ENCODE measurements at regions not wholly inside any gene's neighbourhood (a gene's known extent, or its start where the extent isn't known, plus 50 kb on each side); places are given as distances from the start of the nearest gene placed in this dataset.
"Not testable (repeated sequence)": the region's sequence is repeated elsewhere in the genome, so short reads cannot be mapped to it uniquely, and the experiment has no call there.

GRCh38 chr14:96713426-96713825 is 83.8 kb upstream of the VRK1 start:
- Histone ChIP-seq H3K4me3 (ENCODE audit: low read depth, low read length) (no peak overlapping the region), H3K9me3 (ENCODE audit: control insufficient read depth, insufficient read depth, low read depth, low read length) (no peaks in the 10 kb centered on the region), H3K36me3 (ENCODE audit: control insufficient read depth in 2 of 2, insufficient read depth in 1 of 2, low read length in 2 of 2) (no peaks in the 10 kb centered on the region), H3K4me1 (ENCODE audit: control insufficient read depth, insufficient read depth, low read length) (no peaks in the 10 kb centered on the region), H3K27ac (ENCODE audit: extremely low read depth, low read depth, low read length) (no peak overlapping the region)
- ChIA-PET POLR2A (no interaction called here), CTCF (interaction anchor here (1.3 kb wide), 1 partner anchor 28 kb away, joined by 3 read pairs; no protein-coding TSS in a partner anchor)
- TF ChIP-seq ZNF596 (tag by site-specific recombination; IDR thresholded peaks at IDR 0.05) (no peak), ZNF785 (tag by site-specific recombination; IDR thresholded peaks at IDR 0.05) (no peak), ZNF302 (tag by site-specific recombination; IDR thresholded peaks at IDR 0.05; ENCODE audit: low read depth) (no peak), GLI4 (tag by site-specific recombination; IDR thresholded peaks at IDR 0.05) (no peak), ZNF658 (tag by site-specific recombination; IDR thresholded peaks at IDR 0.05) (no peak), ZNF561 (tag by site-specific recombination; IDR thresholded peaks at IDR 0.05; ENCODE audit: borderline replicate concordance) (no peak), ZNF391 (tag by site-specific recombination; IDR thresholded peaks at IDR 0.05; ENCODE audit: borderline replicate concordance, low read depth) (no peak), ZNF23 (tag by site-specific recombination; IDR thresholded peaks at IDR 0.05; ENCODE audit: borderline replicate concordance) (no peak), ZNF768 (tag by site-specific recombination; IDR thresholded peaks at IDR 0.05) (no peak), EGR2 (tag by site-specific recombination; IDR thresholded peaks at IDR 0.05; ENCODE audit: low read depth) (no peak)
- TF ChIP-seq, protein P1, sequence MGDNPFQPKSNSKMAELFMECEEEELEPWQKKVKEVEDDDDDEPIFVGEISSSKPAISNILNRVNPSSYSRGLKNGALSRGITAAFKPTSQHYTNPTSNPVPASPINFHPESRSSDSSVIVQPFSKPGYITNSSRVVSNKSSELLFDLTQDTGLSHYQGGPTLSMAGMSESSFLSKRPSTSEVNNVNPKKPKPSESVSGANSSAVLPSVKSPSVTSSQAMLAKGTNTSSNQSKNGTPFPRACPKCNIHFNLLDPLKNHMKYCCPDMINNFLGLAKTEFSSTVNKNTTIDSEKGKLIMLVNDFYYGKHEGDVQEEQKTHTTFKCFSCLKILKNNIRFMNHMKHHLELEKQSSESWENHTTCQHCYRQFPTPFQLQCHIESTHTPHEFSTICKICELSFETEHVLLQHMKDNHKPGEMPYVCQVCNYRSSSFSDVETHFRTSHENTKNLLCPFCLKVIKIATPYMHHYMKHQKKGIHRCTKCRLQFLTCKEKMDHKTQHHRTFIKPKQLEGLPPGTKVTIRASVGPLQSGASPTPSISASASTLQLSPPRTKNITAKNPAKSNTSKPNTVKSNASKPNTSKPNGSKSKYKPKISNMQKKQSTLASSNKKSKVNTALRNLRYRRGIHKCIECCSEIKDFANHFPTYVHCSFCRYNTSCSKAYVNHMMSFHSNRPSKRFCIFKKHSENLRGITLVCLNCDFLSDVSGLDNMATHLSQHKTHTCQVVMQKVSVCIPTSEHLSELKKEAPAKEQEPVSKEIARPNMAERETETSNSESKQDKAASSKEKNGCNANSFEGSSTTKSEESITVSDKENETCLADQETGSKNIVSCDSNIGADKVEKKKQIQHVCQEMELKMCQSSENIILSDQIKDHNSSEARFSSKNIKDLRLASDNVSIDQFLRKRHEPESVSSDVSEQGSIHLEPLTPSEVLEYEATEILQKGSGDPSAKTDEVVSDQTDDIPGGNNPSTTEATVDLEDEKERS (tag by site-specific recombination; IDR thresholded peaks at IDR 0.05), result no peak

DNA sequence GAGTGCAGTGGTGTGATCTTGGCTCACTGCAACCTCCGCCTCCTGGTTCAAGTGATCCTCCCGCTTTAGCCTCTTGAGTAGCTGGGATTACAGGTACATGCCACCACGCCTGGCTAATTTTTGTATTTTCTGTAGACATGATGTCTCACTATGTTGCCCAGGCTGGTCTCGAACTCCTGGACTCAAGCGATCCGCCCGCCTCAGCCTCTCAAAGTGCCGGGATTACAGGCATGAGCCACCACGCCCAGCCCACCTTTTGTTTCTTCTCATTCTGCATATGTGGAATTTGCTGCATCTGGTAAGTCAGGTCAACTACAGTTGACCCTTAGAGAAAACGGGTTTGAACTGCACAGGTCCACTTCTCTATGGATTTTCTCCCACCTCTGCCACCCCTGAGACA is 82.6 kb upstream of the VRK1 start:
- H3K27ac ChIP-seq (ENCODE audit: extremely low read depth, low read depth, low read length); H3K9me3 ChIP-seq (ENCODE audit: control insufficient read depth, insufficient read depth, low read depth, low read length); H3K4me1 ChIP-seq (ENCODE audit: control insufficient read depth, insufficient read depth, low read length); POLR2A ChIA-PET; H3K36me3 ChIP-seq (ENCODE audit: control insufficient read depth in 2 of 2, insufficient read depth in 1 of 2, low read length in 2 of 2); CTCF ChIA-PET; H3K4me3 ChIP-seq (ENCODE audit: low read depth, low read length): not testable (repeated sequence)

DNA sequence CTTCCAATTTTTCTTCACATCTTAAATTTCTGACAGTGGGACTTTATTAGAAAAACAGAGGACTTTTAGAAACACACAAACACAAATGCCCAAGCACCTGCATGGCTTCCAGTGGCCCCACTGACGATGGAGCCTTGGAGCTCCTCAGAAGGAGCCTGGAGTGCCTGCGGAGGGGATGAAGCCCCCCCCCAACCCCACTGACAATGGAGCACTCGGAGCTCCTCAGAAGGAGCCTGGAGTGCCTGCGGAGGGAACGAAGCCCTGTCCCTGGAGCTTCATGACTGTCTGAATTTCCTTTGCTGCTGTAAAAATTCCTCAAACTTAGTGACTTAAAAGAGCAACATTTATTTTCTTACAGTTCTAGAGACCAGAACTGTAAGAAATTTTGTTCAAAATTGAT is 80.1 kb upstream of the VRK1 start:
- H3K4me3 ChIP-seq (ENCODE audit: low read depth, low read length), result no peak overlapping the region
- TF ChIP-seq ZNF175 (tag by site-specific recombination; IDR thresholded peaks at IDR 0.05), result no peak
- no peak for TF ChIP-seq ZNF664 (tag by site-specific recombination; IDR thresholded peaks at IDR 0.05)
- TF ChIP-seq PRDM4 (tag by site-specific recombination; IDR thresholded peaks at IDR 0.05), result no peak
- no peak for TF ChIP-seq REPIN1 (tag by site-specific recombination; IDR thresholded peaks at IDR 0.05; ENCODE audit: low read depth)
- TF ChIP-seq, protein P2, sequence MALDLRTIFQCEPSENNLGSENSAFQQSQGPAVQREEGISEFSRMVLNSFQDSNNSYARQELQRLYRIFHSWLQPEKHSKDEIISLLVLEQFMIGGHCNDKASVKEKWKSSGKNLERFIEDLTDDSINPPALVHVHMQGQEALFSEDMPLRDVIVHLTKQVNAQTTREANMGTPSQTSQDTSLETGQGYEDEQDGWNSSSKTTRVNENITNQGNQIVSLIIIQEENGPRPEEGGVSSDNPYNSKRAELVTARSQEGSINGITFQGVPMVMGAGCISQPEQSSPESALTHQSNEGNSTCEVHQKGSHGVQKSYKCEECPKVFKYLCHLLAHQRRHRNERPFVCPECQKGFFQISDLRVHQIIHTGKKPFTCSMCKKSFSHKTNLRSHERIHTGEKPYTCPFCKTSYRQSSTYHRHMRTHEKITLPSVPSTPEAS (tag by site-specific recombination; IDR thresholded peaks at IDR 0.05), result no peak
- no peak for TF ChIP-seq ZNF202 (tag by site-specific recombination; IDR thresholded peaks at IDR 0.05; ENCODE audit: borderline replicate concordance)
- no peak for TF ChIP-seq ZNF214 (tag by site-specific recombination; IDR thresholded peaks at IDR 0.05; ENCODE audit: borderline replicate concordance)
- CTCF ChIA-PET, result interaction anchor here (0.6 to 0.9 kb wide), 2 partner anchors 24 to 150 kb away, joined by 4 to 5 read pairs; no protein-coding TSS in a partner anchor
- POLR2A ChIA-PET, result no interaction called here
- no peaks in the 10 kb centered on the region for H3K36me3 ChIP-seq (ENCODE audit: control insufficient read depth in 2 of 2, insufficient read depth in 1 of 2, low read length in 2 of 2)
- H3K27ac ChIP-seq (ENCODE audit: extremely low read depth, low read depth, low read length), result no peak overlapping the region
- H3K4me1 ChIP-seq (ENCODE audit: control insufficient read depth, insufficient read depth, low read length), result no peaks in the 10 kb centered on the region
- no peaks in the 10 kb centered on the region for H3K9me3 ChIP-seq (ENCODE audit: control insufficient read depth, insufficient read depth, low read depth, low read length)
